ENCODE measurements at regions not wholly inside any gene's neighbourhood (a gene's known extent, or its start where the extent isn't known, plus 50 kb on each side); places are given as distances from the start of the nearest gene placed in this dataset.

DNA sequence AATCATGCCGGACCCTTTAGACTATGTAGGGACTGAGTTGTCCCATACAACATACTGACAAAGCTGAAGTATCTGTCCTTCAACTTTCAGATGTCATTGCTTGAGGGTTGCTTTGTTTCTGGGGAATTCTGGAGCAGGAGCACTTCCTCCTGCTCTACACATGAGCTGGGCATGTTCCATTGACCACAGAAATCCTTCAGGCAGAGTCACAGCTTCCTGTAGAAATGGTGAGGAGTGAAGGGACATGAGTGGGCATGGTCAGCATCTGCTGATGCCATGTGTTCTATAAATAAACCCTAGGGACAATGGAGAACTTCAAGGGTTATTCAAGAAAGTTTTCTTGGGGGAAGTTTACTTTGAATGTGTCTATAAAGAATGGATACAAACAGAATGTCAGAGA, 296.6 kb upstream of the FBXL7 start:
- no peaks in the 10 kb centered on the region for H3K79me2 ChIP-seq (ENCODE audit: control insufficient read depth, insufficient read depth, low read length)
- no peaks in the 10 kb centered on the region for H3K36me3 ChIP-seq (ENCODE audit: control insufficient read depth in 2 of 2, extremely low read depth in 1 of 2, insufficient read depth in 2 of 2, low read length in 2 of 2)
- H3K4me2 ChIP-seq (ENCODE audit: insufficient read depth, low read length) = no peak overlapping the region
- H4K20me1 ChIP-seq (replicated peaks; ENCODE audit: control insufficient read depth, extremely low read depth, insufficient read depth, low read length) = no peaks in the 10 kb centered on the region
- no peak for DNase-seq (ENCODE audit: low read depth, low spot score)
- H3K9me1 ChIP-seq (replicated peaks; ENCODE audit: control insufficient read depth, extremely low read depth, insufficient read depth, low read length) = no peaks in the 10 kb centered on the region
- no peak for TF ChIP-seq EZH2 (IDR thresholded peaks at IDR 0.05; ENCODE audit: borderline replicate concordance, low read depth, low read length, severe bottlenecking)
- no peak for TF ChIP-seq MYC (IDR thresholded peaks at IDR 0.05; ENCODE audit: low read depth, low read length)
- no peak for TF ChIP-seq FOS (IDR thresholded peaks at IDR 0.05; ENCODE audit: borderline replicate concordance, insufficient read depth, low read length)
- no peak for TF ChIP-seq JUN (IDR thresholded peaks at IDR 0.05; ENCODE audit: borderline replicate concordance, insufficient read depth, insufficient read length, low read depth)
- TF ChIP-seq, protein P1, sequence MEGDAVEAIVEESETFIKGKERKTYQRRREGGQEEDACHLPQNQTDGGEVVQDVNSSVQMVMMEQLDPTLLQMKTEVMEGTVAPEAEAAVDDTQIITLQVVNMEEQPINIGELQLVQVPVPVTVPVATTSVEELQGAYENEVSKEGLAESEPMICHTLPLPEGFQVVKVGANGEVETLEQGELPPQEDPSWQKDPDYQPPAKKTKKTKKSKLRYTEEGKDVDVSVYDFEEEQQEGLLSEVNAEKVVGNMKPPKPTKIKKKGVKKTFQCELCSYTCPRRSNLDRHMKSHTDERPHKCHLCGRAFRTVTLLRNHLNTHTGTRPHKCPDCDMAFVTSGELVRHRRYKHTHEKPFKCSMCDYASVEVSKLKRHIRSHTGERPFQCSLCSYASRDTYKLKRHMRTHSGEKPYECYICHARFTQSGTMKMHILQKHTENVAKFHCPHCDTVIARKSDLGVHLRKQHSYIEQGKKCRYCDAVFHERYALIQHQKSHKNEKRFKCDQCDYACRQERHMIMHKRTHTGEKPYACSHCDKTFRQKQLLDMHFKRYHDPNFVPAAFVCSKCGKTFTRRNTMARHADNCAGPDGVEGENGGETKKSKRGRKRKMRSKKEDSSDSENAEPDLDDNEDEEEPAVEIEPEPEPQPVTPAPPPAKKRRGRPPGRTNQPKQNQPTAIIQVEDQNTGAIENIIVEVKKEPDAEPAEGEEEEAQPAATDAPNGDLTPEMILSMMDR (IDR thresholded peaks at IDR 0.05; ENCODE audit: extremely low read depth in 1 of 2, insufficient read depth in 1 of 2, low read depth in 1 of 2, low read length in 2 of 2) = no peak
- TF ChIP-seq MAX (IDR thresholded peaks at IDR 0.05; ENCODE audit: insufficient read depth, insufficient read length) = no peak
- TF ChIP-seq POLR2AphosphoS5 (IDR thresholded peaks at IDR 0.05; ENCODE audit: insufficient read depth, low read depth, low read length) = no peak
- TF ChIP-seq GATA2 (IDR thresholded peaks at IDR 0.05; ENCODE audit: insufficient read depth, insufficient read length, low read depth, low read length) = no peak
- TF ChIP-seq POLR2A (IDR thresholded peaks at IDR 0.05; ENCODE audit: low read depth, low read length) = no peak
- dilution Hi-C loops (cut with MboI; ENCODE audit: extremely low pct_ligation_motif_present, low sequenced_read_pairs) (no loop called here), intact Hi-C loops (cut with micrococcal nuclease) (no loop called here)
- no peak overlapping the region for H3K9ac ChIP-seq (replicated peaks; ENCODE audit: extremely low read depth, insufficient read depth, low read length)
- BruUV-seq (replicated peaks) = no TSS peak
- no peak for FAIRE-seq
- H3K9me3 ChIP-seq (replicated peaks; ENCODE audit: control insufficient read depth, insufficient read depth, low read length) = no peaks in the 10 kb centered on the region
- no peak overlapping the region for H3K4me3 ChIP-seq (replicated peaks in 1 of 3; ENCODE audit: insufficient read depth in 1 of 3, low read depth in 1 of 3, low read length in 3 of 3)
- POLR2A ChIA-PET = no interaction called here
- no peak overlapping the region for H3K27ac ChIP-seq (ENCODE audit: insufficient read depth, low read depth, low read length)
- no peak overlapping the region for H2AFZ ChIP-seq (ENCODE audit: low read depth, low read length)
- H3K27me3 ChIP-seq (ENCODE audit: control insufficient read depth in 2 of 2, insufficient read depth in 2 of 2, low read length in 2 of 2) = no peaks in the 10 kb centered on the region
- CTCF ChIA-PET = no interaction called here
- H3K4me1 ChIP-seq (ENCODE audit: control insufficient read depth, extremely low read depth, insufficient read depth, low read length) = no peaks in the 10 kb centered on the region

Data from endothelial cell of umbilical vein (primary cell).